ENCODE measurements at regions not wholly inside any gene's neighbourhood (a gene's known extent, or its start where the extent isn't known, plus 50 kb on each side); places are given as distances from the start of the nearest gene placed in this dataset.

GRCh38 chrX:57211906-57212305, 74.6 kb upstream of the FAAH2 start:
- no peak for TF ChIP-seq GABPB1 (CRISPR knock-in tag; IDR thresholded peaks at IDR 0.05)
- no peak for TF ChIP-seq CTCF (IDR thresholded peaks at IDR 0.05 in 2 of 3, conservative IDR thresholded peaks at IDR 0.05 in 1 of 3; ENCODE audit: insufficient read depth in 2 of 3, low read depth in 1 of 3, low read length in 3 of 3)
- TF ChIP-seq ZNF384 (IDR thresholded peaks at IDR 0.05; ENCODE audit: low read depth, low read length), result no peak
- no peak for TF ChIP-seq EZH2 (IDR thresholded peaks at IDR 0.05; ENCODE audit: borderline replicate concordance, low read depth, low read length)
- no peak for TF ChIP-seq SIX5 (IDR thresholded peaks at IDR 0.05; ENCODE audit: borderline replicate concordance in 1 of 2, insufficient read depth in 1 of 2, low read depth in 1 of 2, low read length in 2 of 2)
- TF ChIP-seq KDM1A (IDR thresholded peaks at IDR 0.05), result no peak
- no peak for TF ChIP-seq POLR2A (conservative IDR thresholded peaks at IDR 0.05)
- TF ChIP-seq EHMT2 (IDR thresholded peaks at IDR 0.05), result no peak
- no peak for TF ChIP-seq E2F8 (IDR thresholded peaks at IDR 0.05; ENCODE audit: low read depth, partially characterized antibody)
- TF ChIP-seq RFX5 (IDR thresholded peaks at IDR 0.05; ENCODE audit: low read depth, low read length), result no peak
- TF ChIP-seq ERF (CRISPR knock-in tag; IDR thresholded peaks at IDR 0.05), result no peak
